ENCODE measurements at regions not wholly inside any gene's neighbourhood (a gene's known extent, or its start where the extent isn't known, plus 50 kb on each side); places are given as distances from the start of the nearest gene placed in this dataset.

DNA sequence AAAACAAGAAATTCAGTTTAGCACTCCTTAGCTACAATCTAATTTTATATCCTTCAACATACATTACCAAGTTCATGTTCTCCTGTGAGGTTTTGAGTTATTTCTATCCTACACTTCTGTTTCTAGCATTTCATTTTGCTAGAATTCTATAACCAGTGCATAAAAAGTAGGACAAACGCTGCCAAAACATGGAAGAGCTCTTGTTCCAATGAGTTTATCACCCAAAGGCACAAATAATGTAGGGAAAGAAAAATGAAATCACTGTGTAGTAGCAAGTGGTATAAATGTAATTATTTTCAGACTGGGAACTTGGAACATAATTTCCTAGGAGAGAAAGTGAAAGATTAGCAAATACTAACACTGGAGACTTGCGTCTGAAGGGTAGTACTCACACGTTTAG lies 413.3 kb upstream of the NRSN1 start:
- BruUV-seq (replicated peaks), result no TSS peak
- H3K9me3 ChIP-seq (replicated peaks; ENCODE audit: control insufficient read depth, insufficient read depth, low read length), result no peaks in the 10 kb centered on the region
- H3K27me3 ChIP-seq (ENCODE audit: control insufficient read depth in 2 of 2, insufficient read depth in 2 of 2, low read length in 2 of 2), result no peaks in the 10 kb centered on the region
- ChIA-PET POLR2A (no interaction called here), CTCF (no interaction called here)
- no peaks in the 10 kb centered on the region for H4K20me1 ChIP-seq (replicated peaks; ENCODE audit: control insufficient read depth, extremely low read depth, insufficient read depth, low read length)
- no peak for DNase-seq (ENCODE audit: low read depth, low spot score)
- no peaks in the 10 kb centered on the region for H3K9me1 ChIP-seq (replicated peaks; ENCODE audit: control insufficient read depth, extremely low read depth, insufficient read depth, low read length)
- H3K4me3 ChIP-seq (replicated peaks in 1 of 3; ENCODE audit: insufficient read depth in 1 of 3, low read depth in 1 of 3, low read length in 3 of 3), result no peak overlapping the region
- H2AFZ ChIP-seq (ENCODE audit: low read depth, low read length), result no peak overlapping the region
- no peaks in the 10 kb centered on the region for H3K79me2 ChIP-seq (ENCODE audit: control insufficient read depth, insufficient read depth, low read length)
- TF ChIP-seq EZH2 (IDR thresholded peaks at IDR 0.05; ENCODE audit: borderline replicate concordance, low read depth, low read length, severe bottlenecking), result no peak
- TF ChIP-seq MYC (IDR thresholded peaks at IDR 0.05; ENCODE audit: low read depth, low read length), result no peak
- TF ChIP-seq, protein P1, sequence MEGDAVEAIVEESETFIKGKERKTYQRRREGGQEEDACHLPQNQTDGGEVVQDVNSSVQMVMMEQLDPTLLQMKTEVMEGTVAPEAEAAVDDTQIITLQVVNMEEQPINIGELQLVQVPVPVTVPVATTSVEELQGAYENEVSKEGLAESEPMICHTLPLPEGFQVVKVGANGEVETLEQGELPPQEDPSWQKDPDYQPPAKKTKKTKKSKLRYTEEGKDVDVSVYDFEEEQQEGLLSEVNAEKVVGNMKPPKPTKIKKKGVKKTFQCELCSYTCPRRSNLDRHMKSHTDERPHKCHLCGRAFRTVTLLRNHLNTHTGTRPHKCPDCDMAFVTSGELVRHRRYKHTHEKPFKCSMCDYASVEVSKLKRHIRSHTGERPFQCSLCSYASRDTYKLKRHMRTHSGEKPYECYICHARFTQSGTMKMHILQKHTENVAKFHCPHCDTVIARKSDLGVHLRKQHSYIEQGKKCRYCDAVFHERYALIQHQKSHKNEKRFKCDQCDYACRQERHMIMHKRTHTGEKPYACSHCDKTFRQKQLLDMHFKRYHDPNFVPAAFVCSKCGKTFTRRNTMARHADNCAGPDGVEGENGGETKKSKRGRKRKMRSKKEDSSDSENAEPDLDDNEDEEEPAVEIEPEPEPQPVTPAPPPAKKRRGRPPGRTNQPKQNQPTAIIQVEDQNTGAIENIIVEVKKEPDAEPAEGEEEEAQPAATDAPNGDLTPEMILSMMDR (IDR thresholded peaks at IDR 0.05; ENCODE audit: extremely low read depth in 1 of 2, insufficient read depth in 1 of 2, low read depth in 1 of 2, low read length in 2 of 2), result no peak
- TF ChIP-seq, protein P2, sequence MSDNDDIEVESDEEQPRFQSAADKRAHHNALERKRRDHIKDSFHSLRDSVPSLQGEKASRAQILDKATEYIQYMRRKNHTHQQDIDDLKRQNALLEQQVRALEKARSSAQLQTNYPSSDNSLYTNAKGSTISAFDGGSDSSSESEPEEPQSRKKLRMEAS (IDR thresholded peaks at IDR 0.05; ENCODE audit: insufficient read depth, insufficient read length), result no peak
- TF ChIP-seq GATA2 (IDR thresholded peaks at IDR 0.05; ENCODE audit: insufficient read depth, insufficient read length, low read depth, low read length), result no peak
- dilution Hi-C loops (cut with MboI; ENCODE audit: extremely low pct_ligation_motif_present, low sequenced_read_pairs) (no loop called here), intact Hi-C loops (cut with micrococcal nuclease) (no loop called here)
- FAIRE-seq, result no peak
- H3K4me1 ChIP-seq (ENCODE audit: control insufficient read depth, extremely low read depth, insufficient read depth, low read length), result no peaks in the 10 kb centered on the region
- H3K9ac ChIP-seq (replicated peaks; ENCODE audit: extremely low read depth, insufficient read depth, low read length), result no peak overlapping the region
- no peak overlapping the region for H3K4me2 ChIP-seq (ENCODE audit: insufficient read depth, low read length)
- H3K36me3 ChIP-seq (ENCODE audit: control insufficient read depth in 2 of 2, extremely low read depth in 1 of 2, insufficient read depth in 2 of 2, low read length in 2 of 2), result no peaks in the 10 kb centered on the region
- H3K27ac ChIP-seq (ENCODE audit: insufficient read depth, low read depth, low read length), result no peak overlapping the region

DNA sequence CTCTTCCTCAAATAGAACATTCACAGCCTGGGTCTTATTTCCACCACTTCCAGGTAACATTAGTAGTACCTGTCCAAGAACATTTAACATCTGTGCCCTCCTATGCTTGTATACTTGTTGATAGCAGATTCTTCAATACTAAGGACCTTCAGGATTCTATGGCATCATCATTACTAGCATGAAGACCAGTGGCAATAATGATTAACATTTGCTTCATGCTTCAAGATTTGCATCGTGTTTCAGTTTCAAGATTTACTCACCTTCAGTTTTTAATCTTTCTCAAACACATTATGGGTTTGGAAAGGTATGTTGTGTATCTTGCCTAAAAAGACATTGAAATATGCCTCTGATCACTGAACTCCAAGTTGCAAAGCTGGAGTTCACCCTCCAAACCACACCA lies 412.8 kb upstream of the NRSN1 start:
- DNase-seq (ENCODE audit: low read depth, low spot score) (no peak), FAIRE-seq (no peak)
- H3K4me2 ChIP-seq (ENCODE audit: insufficient read depth, low read length), result no peak overlapping the region
- intact Hi-C loops (cut with micrococcal nuclease), result no loop called here
- ChIA-PET CTCF (no interaction called here), POLR2A (no interaction called here)
- no peaks in the 10 kb centered on the region for H4K20me1 ChIP-seq (replicated peaks; ENCODE audit: control insufficient read depth, extremely low read depth, insufficient read depth, low read length)
- no peaks in the 10 kb centered on the region for H3K79me2 ChIP-seq (ENCODE audit: control insufficient read depth, insufficient read depth, low read length)
- no peak for TF ChIP-seq POLR2AphosphoS5 (IDR thresholded peaks at IDR 0.05; ENCODE audit: insufficient read depth, low read depth, low read length)
- TF ChIP-seq MYC (IDR thresholded peaks at IDR 0.05; ENCODE audit: low read depth, low read length), result no peak
- no peak for TF ChIP-seq POLR2A (IDR thresholded peaks at IDR 0.05; ENCODE audit: low read depth, low read length)
- no peak for TF ChIP-seq EZH2 (IDR thresholded peaks at IDR 0.05; ENCODE audit: borderline replicate concordance, low read depth, low read length, severe bottlenecking)
- no peak for TF ChIP-seq GATA2 (IDR thresholded peaks at IDR 0.05; ENCODE audit: insufficient read depth, insufficient read length, low read depth, low read length)
- TF ChIP-seq, protein P2 (IDR thresholded peaks at IDR 0.05; ENCODE audit: insufficient read depth, insufficient read length), result no peak
- no peak for TF ChIP-seq JUN (IDR thresholded peaks at IDR 0.05; ENCODE audit: borderline replicate concordance, insufficient read depth, insufficient read length, low read depth)
- TF ChIP-seq FOS (IDR thresholded peaks at IDR 0.05; ENCODE audit: borderline replicate concordance, insufficient read depth, low read length), result no peak
- TF ChIP-seq, protein P1 (IDR thresholded peaks at IDR 0.05; ENCODE audit: extremely low read depth in 1 of 2, insufficient read depth in 1 of 2, low read depth in 1 of 2, low read length in 2 of 2), result no peak
- H3K4me1 ChIP-seq (ENCODE audit: control insufficient read depth, extremely low read depth, insufficient read depth, low read length), result no peaks in the 10 kb centered on the region
- no peaks in the 10 kb centered on the region for H3K36me3 ChIP-seq (ENCODE audit: control insufficient read depth in 2 of 2, extremely low read depth in 1 of 2, insufficient read depth in 2 of 2, low read length in 2 of 2)
- H3K9ac ChIP-seq (replicated peaks; ENCODE audit: extremely low read depth, insufficient read depth, low read length), result no peak overlapping the region
- H2AFZ ChIP-seq (ENCODE audit: low read depth, low read length), result no peak overlapping the region
- H3K27me3 ChIP-seq (ENCODE audit: control insufficient read depth in 2 of 2, insufficient read depth in 2 of 2, low read length in 2 of 2), result no peaks in the 10 kb centered on the region
- no peak overlapping the region for H3K27ac ChIP-seq (ENCODE audit: insufficient read depth, low read depth, low read length)
- no peaks in the 10 kb centered on the region for H3K9me1 ChIP-seq (replicated peaks; ENCODE audit: control insufficient read depth, extremely low read depth, insufficient read depth, low read length)
- H3K9me3 ChIP-seq (replicated peaks; ENCODE audit: control insufficient read depth, insufficient read depth, low read length), result no peaks in the 10 kb centered on the region
- no peak overlapping the region for H3K4me3 ChIP-seq (replicated peaks in 1 of 3; ENCODE audit: insufficient read depth in 1 of 3, low read depth in 1 of 3, low read length in 3 of 3)
- dilution Hi-C loops (cut with MboI; ENCODE audit: extremely low pct_ligation_motif_present, low sequenced_read_pairs), result no loop called here
- no TSS peak for BruUV-seq (replicated peaks)
